ENCODE measurements at regions not wholly inside any gene's neighbourhood (a gene's known extent, or its start where the extent isn't known, plus 50 kb on each side); places are given as distances from the start of the nearest gene placed in this dataset.

DNA sequence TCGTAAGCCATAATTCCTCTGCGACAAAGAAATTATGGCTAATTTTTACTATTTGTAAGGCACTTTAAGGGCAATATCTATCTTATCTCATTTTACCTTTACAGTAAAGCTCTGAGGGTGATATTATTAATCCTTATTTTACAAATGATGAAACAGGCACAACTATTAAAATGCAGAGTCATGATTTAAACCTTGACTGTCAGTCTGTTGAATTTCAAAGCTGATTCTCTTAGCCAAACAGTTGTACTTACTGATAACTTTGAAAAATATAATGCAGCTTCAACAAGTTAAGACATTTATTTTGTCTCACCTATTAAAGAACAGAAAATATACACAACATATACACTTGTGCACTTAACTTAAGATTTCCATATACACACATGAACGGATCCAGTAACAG lies 88.2 kb downstream of the SMPDL3A start:
- Histone ChIP-seq H3K27ac (ENCODE audit: low read length) (no peak overlapping the region), H3K27me3 (ENCODE audit: control insufficient read depth, insufficient read depth, low read length) (no peaks in the 10 kb centered on the region), H3K9me3 (ENCODE audit: control insufficient read depth, insufficient read depth, low read depth, low read length) (no peaks in the 10 kb centered on the region), H3K36me3 (ENCODE audit: control insufficient read depth, insufficient read depth, low read length) (no peaks in the 10 kb centered on the region), H3K4me3 (ENCODE audit: low read depth in 2 of 2, low read length in 2 of 2) (no peak overlapping the region), H3K4me1 (ENCODE audit: control insufficient read depth, insufficient read depth, low read length) (no peaks in the 10 kb centered on the region)
- no peak for TF ChIP-seq SIN3A (IDR thresholded peaks at IDR 0.05; ENCODE audit: borderline replicate concordance, insufficient read depth, low read depth, low read length)
- no peak for TF ChIP-seq TCF7L2 (IDR thresholded peaks at IDR 0.05; ENCODE audit: low read depth, low read length)
- no peak for TF ChIP-seq POLR2AphosphoS5 (IDR thresholded peaks at IDR 0.05; ENCODE audit: low read depth, low read length)
- TF ChIP-seq, protein P1, sequence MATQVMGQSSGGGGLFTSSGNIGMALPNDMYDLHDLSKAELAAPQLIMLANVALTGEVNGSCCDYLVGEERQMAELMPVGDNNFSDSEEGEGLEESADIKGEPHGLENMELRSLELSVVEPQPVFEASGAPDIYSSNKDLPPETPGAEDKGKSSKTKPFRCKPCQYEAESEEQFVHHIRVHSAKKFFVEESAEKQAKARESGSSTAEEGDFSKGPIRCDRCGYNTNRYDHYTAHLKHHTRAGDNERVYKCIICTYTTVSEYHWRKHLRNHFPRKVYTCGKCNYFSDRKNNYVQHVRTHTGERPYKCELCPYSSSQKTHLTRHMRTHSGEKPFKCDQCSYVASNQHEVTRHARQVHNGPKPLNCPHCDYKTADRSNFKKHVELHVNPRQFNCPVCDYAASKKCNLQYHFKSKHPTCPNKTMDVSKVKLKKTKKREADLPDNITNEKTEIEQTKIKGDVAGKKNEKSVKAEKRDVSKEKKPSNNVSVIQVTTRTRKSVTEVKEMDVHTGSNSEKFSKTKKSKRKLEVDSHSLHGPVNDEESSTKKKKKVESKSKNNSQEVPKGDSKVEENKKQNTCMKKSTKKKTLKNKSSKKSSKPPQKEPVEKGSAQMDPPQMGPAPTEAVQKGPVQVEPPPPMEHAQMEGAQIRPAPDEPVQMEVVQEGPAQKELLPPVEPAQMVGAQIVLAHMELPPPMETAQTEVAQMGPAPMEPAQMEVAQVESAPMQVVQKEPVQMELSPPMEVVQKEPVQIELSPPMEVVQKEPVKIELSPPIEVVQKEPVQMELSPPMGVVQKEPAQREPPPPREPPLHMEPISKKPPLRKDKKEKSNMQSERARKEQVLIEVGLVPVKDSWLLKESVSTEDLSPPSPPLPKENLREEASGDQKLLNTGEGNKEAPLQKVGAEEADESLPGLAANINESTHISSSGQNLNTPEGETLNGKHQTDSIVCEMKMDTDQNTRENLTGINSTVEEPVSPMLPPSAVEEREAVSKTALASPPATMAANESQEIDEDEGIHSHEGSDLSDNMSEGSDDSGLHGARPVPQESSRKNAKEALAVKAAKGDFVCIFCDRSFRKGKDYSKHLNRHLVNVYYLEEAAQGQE (IDR thresholded peaks at IDR 0.05; ENCODE audit: insufficient read depth in 1 of 2, low read depth in 2 of 2, low read length in 1 of 2) = no peak
- TF ChIP-seq, protein P2, sequence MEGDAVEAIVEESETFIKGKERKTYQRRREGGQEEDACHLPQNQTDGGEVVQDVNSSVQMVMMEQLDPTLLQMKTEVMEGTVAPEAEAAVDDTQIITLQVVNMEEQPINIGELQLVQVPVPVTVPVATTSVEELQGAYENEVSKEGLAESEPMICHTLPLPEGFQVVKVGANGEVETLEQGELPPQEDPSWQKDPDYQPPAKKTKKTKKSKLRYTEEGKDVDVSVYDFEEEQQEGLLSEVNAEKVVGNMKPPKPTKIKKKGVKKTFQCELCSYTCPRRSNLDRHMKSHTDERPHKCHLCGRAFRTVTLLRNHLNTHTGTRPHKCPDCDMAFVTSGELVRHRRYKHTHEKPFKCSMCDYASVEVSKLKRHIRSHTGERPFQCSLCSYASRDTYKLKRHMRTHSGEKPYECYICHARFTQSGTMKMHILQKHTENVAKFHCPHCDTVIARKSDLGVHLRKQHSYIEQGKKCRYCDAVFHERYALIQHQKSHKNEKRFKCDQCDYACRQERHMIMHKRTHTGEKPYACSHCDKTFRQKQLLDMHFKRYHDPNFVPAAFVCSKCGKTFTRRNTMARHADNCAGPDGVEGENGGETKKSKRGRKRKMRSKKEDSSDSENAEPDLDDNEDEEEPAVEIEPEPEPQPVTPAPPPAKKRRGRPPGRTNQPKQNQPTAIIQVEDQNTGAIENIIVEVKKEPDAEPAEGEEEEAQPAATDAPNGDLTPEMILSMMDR (IDR thresholded peaks at IDR 0.05) = no peak
- no TSS peak for BruUV-seq (replicated peaks)
- no peak for DNase-seq (ENCODE audit: low read depth, low spot score)
- no peak for ATAC-seq
- intact Hi-C loops (cut with micrococcal nuclease; ENCODE audit: unreplicated experiment) = no loop called here
- in situ Hi-C loops (cut with HindIII; ENCODE audit: low pct_unique_long_range_greater_than_20kb, low sequenced_read_pairs) = no loop called here
- POLR2A ChIA-PET = no interaction called here
- CTCF ChIA-PET = no interaction called here

DNA sequence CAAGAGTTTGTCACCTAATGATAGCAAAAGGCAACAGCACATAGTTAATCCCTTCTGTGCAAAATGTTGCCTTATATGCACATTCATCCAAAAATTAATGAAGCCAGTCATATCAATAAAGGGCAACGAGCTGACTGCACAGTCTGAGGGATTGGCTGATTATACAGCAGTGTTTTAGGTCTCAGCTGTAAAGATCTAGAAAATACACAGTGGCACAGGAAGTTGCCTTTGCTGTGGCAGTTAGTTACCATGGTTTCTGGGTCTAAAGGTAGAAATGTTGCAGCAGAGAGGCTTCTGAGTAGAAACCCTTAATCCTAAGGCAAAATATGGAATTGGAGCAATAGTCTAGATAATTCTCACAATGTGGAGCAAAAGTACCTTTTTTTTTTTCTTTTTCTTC lies 89.7 kb downstream of the SMPDL3A start:
- TF ChIP-seq POLR2AphosphoS5 (IDR thresholded peaks at IDR 0.05; ENCODE audit: low read depth, low read length) (no peak), SIN3A (IDR thresholded peaks at IDR 0.05; ENCODE audit: borderline replicate concordance, insufficient read depth, low read depth, low read length) (no peak), TCF7L2 (IDR thresholded peaks at IDR 0.05; ENCODE audit: low read depth, low read length) (no peak)
- TF ChIP-seq, protein P1 (IDR thresholded peaks at IDR 0.05; ENCODE audit: insufficient read depth in 1 of 2, low read depth in 2 of 2, low read length in 1 of 2) = no peak
- TF ChIP-seq, protein P2 (IDR thresholded peaks at IDR 0.05) = no peak
- Histone ChIP-seq H3K9me3 (ENCODE audit: control insufficient read depth, insufficient read depth, low read depth, low read length) (no peaks in the 10 kb centered on the region), H3K27ac (ENCODE audit: low read length) (no peak overlapping the region), H3K36me3 (ENCODE audit: control insufficient read depth, insufficient read depth, low read length) (no peaks in the 10 kb centered on the region), H3K27me3 (ENCODE audit: control insufficient read depth, insufficient read depth, low read length) (no peaks in the 10 kb centered on the region), H3K4me3 (ENCODE audit: low read depth in 2 of 2, low read length in 2 of 2) (no peak overlapping the region), H3K4me1 (ENCODE audit: control insufficient read depth, insufficient read depth, low read length) (no peaks in the 10 kb centered on the region)
- DNase-seq (ENCODE audit: low read depth, low spot score) = no peak
- ChIA-PET CTCF (no interaction called here), POLR2A (no interaction called here)
- intact Hi-C loops (cut with micrococcal nuclease; ENCODE audit: unreplicated experiment) = no loop called here
- no TSS peak for BruUV-seq (replicated peaks)
- ATAC-seq = no peak
- in situ Hi-C loops (cut with HindIII; ENCODE audit: low pct_unique_long_range_greater_than_20kb, low sequenced_read_pairs) = no loop called here
